ENCODE measurements at regions not wholly inside any gene's neighbourhood (a gene's known extent, or its start where the extent isn't known, plus 50 kb on each side); places are given as distances from the start of the nearest gene placed in this dataset.
"Not testable (repeated sequence)": the region's sequence is repeated elsewhere in the genome, so short reads cannot be mapped to it uniquely, and the experiment has no call there.

DNA sequence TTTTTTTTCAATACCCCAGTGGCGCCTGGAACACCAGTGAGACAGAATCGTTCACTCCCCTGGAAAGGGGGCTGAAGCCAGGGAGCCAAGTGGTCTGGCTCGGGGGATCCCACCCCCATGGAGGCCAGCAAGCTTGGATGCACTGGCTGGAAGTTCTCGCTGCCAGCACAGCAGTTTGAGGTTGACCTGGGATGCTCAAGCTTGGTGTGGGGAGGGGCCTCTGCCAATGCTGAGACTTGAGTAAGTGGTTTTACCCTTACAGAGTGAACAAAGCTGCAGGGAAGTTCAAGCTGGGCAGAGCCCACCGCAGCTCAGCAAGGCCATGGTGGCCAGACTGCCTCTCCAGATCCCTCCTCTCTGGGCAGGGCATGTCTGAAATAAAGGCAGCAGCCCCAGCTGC, 276.2 kb upstream of the CNTN6 start:
- no peak for DNase-seq (ENCODE audit: low read depth)

DNA sequence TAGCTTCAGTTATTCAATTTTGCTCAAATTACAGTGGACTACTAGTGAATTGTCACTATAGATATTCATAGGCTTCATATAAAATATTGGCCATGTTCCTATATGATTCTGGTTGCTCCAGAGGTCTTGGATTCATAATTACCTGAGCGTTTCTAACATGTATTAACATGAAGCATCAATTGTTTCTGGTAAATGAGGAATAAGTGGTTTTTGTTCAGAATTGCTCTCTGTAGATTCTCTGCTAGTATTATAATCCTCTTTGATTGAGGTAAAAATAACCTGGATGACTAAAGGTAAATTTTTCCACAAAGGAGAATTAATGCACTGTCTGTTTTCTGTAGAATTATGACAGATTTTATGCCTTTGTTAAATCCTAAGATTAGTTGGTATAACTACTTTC, 258.1 kb upstream of the CNTN6 start:
- DNase-seq (ENCODE audit: low read depth): no peak

DNA sequence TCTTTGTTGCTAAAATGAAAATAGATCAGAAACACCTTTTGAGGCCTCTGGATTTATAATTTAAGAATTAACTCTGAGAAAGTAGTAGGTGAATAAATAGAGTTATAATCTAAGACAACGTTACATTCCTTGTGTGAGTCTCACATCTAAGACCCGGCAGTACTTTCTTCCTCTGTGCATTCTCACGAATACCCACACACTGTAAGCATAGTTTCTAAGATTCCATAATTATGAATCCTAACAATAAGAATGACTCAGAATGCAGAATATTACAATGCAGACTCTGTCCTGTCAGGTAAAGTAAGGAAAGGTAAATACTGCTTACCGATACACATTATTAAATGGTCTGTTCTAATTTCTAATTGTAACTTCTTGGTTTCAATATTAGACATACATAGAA, 257.7 kb upstream of the CNTN6 start:
- no peak for DNase-seq (ENCODE audit: low read depth)

DNA sequence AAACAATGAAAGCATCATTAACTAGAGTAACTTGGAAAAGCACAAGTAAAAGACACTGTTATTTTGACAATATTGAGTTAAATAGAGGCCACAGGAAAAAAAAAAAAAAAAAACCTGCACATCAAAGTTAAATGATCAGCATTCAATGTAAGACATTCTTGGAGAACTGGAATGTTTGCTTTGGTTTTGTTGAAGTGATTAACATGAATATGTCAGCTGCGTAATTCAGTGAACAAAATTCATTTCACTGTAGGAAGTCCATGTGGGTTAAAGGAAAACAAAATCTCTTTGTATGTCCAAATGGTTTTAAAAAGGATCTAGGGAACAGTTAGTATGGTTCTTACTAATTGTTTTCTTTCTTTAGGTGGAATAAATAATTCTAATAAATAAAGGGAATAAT, 252.8 kb upstream of the CNTN6 start:
- no peak for DNase-seq (ENCODE audit: low read depth)

DNA sequence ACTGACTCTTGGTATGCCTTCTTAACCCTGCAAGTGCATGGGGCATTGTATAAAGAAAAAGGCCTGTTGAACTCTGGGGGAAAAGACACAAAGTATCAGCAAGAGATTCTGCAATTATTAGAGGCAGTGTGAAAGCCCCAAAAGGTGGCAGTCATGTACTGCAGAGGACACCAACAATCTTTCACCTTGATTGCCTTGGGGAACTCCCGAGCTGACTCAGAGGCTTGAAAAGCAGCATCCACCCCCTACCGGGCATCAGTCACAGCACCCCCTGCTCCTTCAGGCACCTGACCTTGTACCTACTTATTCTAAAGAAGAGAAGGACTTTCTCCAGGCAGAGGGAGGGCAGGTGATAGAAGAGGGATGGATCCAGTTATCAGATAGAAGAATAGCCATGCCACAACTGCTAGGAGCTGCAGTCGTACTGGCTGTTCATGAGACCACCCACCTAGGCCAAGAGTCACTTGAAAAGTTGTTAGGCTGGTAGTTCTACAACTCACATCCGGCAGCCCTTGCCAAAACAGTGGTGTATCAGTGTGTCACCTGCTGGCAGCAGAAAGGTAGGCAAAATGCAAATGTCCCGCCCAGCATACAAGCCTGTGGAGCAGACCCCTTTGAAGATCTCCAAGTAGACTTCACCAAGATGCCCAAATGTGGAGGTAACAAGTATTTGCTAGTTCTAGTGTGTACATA, 241.6 kb upstream of the CNTN6 start:
- DNase-seq (ENCODE audit: low read depth): no peak

DNA sequence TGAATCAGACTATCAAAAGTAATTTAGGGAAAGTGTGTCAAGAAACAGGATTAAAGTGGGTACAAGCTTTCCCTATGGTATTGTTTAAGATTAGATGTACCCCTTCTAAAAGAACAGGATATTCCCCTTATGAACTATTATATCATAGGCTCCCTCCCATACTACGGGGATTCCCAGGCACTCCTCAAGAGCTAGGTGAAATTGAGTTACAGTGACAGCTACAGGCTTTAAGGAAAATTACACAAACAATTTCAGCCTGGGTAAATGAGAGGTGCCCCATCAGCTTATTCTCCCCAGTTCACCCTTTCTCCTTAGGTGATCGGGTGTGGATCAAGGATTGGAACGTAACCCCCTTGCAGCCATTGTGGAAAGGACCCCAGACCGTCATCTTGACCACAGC, 240.8 kb upstream of the CNTN6 start:
- no peak for DNase-seq (ENCODE audit: low read depth)

DNA sequence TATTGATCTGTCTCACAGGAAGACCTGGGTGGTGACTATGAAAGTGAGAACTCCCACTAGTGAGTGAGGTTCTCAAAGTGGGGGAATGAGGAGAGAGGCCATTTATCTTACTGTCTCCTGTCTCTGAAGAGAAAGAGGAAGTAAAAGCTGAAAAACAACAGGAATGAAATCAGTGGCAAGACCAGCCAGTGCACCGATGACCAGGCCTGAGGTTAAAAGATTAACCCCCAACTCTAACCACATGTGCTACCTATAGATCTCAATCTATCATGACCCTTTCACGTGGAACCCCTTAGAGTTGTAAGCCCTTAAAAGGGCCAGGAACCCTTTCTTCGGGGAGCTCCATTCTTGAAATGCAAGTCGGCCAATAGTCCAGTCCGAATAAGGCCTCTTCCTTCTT, 239.3 kb upstream of the CNTN6 start:
- no peak for DNase-seq (ENCODE audit: low read depth)

DNA sequence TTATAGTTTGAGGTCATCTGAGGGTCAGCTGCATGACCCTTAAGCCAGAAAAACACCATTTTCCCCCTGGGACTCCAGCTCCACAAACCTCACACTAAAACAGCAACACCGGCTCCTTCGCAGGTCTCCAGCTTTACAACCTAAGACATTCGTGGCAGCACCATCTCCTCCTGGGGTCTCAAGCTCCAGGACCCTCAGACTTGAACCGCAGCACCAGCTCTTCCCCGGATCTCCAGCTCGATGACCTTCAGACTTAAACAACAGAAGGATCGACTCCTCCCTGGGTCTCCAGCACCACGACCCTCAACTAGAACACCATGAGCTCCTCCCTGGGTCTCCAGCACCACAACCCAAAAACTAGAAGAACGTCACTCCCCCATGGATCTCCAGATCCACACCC, 233.7 kb upstream of the CNTN6 start:
- no peak for DNase-seq (ENCODE audit: low read depth)

DNA sequence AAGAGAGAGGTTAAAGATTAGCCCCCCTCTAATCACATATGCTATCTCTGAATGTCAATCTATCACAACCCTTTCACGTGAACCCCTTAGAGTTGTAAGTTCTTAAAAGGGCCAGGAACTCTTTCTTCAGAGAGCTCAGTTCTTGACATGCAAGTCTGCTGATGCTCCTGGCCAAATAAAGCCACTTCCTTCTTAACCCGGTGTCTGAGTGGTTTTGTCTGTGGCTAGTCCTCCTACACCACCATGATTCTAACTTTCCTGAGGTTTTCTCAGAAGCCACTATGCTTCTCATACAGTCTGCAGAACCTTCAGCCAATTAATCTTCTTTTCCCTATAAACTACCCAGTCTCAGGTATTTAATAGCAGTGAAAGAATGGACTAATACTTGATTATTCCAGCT, 231.1 kb upstream of the CNTN6 start:
- DNase-seq (ENCODE audit: low read depth): no peak

DNA sequence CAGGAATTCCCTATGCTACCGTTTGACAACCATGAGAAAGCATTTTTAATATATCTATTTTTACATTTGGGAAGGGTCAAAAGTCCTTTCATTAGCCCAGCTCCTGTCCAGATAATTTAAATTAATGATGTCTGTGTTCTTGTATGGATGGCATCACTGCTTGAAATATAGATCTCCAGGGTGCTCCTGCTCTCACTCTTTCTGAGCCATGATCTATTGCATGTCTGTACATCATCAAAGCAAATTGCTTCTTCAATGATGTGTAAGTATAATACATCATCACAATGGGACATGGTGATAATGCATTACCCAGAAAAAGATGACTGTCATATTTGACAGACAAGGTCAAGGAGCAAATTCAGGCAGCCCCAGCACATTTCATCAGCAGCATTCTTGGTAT, 223.6 kb upstream of the CNTN6 start:
- DNase-seq (ENCODE audit: low read depth): no peak

DNA sequence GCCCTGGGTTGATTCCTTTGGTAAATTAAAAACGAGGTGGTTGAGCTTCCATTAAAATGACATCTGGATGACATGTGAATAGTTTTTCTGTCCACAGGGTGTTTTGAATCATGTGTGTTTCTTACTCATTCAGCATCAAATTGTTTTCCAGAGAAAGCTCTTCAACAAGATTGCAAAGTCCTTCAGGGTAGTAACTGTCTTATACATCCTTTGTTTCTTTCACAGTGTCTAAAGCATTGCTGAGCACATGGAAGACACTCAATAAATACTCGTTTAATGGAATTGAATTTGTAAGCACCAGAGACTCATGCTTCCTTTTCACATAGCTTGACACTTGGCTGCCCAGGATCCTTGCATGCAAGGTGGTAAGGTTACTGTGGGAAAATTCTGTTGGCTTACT, 223.1 kb upstream of the CNTN6 start:
- no peak for DNase-seq (ENCODE audit: low read depth)

DNA sequence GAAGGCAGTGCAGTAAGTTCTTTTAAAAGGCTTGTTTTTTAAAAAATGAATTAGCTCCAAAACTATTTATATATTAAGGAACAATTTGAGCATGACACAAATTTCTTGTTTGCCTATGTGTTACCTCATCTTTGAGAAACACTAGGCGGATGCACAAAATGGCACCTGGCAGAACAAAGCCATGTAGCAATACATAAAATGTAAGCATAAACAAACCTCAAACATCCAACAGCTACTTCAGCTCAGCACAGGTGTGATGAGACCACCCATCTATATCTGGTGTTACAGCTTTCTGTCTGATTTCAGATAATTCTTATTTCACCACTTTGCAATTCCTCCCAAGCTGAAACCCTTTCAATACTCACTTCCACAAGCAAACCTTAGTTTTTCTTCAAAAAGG, 221.2 kb upstream of the CNTN6 start:
- DNase-seq (ENCODE audit: low read depth): no peak

DNA sequence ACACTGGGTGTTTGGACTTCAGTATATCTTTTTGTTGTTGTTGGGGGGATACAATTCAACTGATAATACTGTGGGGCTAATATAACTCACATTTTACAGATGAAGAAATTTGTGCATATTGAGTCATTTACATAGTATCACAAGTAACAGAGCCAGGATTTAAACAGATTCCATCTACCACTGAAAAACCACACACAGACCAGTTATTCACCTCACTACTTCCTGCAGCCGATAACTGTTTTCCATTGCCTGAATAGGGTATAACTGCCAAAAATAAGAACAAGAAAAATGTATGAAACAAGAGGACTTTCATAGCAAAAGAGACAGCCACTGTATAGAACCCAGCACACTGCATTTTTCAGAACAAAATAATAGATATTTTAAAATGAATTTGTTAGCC, 215.8 kb upstream of the CNTN6 start:
- no peak for DNase-seq (ENCODE audit: low read depth)

DNA sequence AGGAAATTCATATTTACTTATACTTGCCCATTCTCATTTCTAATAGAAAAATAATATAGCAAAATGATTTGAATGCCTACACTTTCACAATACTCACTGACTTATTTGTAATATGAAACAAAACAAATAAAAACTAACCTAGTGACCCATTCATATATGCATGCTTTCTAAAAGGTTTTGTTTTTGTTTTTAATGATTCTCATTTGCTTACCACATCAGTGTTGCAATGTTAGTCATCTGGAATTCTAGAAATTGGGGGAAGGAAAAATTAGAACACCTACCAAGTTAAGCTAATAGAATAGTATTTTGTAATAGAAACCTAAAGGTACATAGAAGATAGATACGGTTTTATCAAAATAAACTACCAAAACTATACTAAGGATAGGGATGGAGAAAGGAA, 214.1 kb upstream of the CNTN6 start:
- DNase-seq (ENCODE audit: low read depth): no peak

DNA sequence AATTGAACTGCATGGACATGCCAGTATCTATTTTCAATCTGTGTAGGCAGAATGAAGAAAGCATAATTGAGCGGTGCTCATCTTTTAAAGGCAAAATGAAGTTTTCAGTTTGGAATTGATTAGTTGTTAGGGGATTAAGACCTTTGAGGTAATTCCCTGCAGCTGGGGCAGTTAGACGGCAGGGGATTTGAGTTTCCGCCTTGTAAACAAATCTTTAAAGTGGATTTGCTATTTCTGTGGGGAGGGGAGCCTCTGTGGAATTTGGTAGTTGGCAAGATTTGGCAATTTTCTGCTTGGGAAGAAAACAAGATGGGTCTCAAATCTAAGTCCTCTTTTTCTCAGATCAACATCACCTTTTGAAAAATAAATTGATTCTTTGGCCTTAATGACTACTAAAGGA, 212.5 kb upstream of the CNTN6 start:
- no peak for DNase-seq (ENCODE audit: low read depth)

DNA sequence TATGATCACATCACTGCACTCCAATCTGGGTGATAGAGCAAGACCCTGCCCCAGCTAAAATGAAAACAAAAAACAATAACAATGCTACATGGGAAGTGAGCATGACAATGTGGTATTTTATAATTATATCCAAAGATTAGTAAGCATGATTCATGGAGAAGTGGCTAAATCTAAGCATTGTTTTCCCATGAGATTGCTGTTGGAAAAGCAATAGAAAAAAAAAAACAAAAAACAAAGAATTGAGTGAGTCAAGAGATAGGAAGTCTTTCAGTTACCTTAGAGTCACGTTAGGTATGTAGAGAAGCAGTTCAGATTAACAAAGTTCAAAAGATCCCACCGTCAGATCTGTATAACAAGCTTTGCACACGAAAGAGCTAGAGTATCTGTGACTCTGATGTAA, 210.3 kb upstream of the CNTN6 start:
- DNase-seq (ENCODE audit: low read depth): no peak

DNA sequence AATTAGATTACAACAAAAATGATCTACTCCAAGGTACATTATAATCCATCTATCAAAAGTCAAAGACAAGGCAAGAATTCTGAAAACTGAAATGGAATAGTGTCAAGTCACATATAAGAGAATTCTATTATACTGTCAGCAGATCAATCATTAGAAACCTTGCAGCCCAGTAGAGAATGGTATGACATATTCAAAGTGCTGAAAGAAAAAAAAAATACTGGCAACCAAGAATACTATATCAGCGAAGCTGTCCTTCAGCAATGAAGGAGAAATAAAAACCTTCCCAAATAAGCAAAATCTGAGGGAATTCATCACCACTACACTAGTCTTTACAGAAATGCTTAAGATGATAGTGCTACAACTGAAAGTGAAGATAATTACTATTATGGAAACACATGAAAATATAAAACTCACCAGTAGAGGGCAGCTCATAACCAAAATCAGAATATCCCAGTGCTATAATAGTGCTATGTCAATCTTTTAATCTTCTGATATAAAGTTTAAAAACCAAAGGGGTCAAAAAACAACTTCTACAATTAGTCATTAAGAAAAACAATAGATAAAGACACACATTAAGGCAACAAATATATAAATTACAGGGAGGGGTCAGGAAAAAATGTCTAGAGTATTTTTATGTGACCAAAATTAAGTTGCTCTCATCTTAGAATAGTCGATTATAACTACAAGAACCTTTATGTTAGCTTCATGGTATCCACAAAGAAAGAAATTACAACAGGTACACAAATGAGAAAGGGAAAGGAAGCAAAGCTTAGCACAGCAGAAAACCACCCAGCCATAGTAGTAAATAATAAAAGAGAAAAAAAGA, 190.7 kb upstream of the CNTN6 start:
- DNase-seq (ENCODE audit: low read depth): peak; percentile 8

DNA sequence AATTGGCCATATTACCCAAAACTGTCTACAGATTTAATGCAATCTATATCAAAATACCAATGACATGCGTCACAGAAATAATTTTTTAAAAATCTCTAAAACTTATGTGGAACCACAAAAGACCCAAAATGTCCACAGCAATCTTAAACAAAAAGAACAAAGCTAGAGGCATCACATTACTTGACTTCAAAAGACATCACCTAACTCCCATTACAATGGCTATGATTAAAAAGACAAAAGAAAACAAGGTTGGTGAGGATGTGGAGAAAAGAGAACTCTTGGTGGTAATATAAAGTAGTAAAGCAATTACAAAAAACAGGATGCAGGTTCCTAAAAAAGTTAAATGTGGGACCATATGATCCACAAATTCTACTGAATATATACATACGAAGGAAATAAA, 187.6 kb upstream of the CNTN6 start:
- DNase-seq (ENCODE audit: low read depth): no peak

DNA sequence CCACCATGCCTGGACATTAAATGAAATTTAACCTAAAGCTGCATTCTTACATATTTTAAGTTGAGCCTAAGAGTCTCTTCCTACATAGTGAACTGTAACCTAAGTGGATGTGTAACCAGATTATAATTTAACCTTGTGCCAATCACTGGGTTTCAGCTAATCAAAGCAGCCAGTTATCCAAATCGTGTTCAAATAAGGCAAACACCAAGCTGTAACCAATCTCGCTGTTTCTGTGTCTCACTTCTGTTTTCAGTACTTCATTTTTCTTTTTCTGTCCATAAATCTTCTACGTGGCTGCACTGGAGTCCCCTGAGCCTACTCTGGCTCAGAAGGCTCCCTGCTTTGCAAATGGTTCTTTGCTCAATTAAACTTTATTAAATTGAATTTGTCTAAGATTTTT, 186.1 kb upstream of the CNTN6 start:
- DNase-seq (ENCODE audit: low read depth): no peak

DNA sequence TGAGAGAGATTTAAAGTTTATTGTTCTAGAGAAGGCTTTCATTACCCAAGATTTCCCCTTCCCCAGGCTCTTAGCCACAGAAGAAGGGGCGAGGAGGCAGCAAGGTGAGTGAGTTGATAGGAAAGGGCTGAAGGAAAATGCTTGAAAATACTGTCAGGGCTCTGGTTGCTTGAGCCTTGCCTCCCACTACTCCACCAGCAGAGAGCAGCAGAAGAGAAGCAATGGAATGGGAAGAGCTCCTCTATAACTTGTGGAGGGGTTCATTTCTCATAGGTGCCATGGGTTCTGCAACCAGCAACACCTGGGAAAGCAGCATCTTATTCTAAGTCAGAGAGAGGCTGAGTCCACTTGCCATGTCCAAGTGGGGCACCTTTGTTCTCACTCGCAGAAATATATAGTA, 184.0 kb upstream of the CNTN6 start:
- no peak for DNase-seq (ENCODE audit: low read depth)

DNA sequence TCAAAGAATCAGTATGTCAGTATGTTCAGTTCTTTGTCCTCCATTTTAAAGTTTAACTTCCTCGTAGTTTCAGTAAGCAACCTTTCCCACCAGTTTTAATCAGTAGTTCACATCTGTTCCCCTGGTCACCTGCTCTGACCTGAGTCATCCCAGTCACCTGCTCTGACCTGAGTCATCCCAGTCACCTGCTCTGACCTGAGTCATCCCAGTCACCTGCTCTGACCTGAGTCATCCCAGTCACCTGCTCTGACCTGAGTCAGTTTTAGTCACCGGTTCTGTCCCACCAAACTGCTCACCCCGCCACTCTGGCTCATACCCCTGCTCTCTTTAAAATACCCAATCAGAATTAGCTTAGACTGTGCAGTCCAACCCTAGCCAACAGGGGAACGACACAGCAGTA, 180.1 kb upstream of the CNTN6 start:
- not testable (repeated sequence) for DNase-seq (ENCODE audit: low read depth)

DNA sequence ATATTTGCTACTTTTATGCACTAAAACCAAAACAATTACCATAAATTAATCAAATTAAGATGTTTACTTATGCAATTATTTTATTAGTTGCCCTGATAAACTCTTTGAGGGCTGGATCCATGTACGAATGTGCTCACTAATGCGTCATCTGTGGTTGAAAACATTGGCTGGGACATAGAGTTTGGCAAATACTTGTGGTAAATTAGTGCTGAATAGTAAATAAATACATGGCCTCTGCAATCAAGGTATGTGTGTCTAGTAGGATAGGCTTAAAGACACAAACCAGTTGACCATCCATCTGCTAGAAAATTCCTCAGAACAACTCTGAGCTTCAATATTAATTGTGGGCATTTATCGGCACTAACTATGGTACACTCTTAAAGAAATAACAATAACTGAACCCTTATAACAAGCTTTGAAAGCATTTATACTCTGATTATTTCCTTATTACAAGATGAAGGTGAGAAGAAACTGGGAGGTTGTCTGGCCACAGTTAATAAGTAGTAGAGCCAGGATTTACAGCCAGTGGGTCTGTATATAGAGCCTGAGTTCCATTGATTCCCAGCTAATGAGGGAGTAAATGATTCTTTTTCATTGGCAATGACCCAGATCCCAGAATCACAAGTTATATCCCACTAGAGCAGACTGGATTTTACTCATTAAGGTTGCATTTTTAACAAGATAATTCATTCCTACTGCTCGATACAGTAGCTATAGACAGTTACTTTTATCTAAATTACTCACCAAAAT, 169.5 kb upstream of the CNTN6 start:
- no peak for DNase-seq (ENCODE audit: low read depth)

DNA sequence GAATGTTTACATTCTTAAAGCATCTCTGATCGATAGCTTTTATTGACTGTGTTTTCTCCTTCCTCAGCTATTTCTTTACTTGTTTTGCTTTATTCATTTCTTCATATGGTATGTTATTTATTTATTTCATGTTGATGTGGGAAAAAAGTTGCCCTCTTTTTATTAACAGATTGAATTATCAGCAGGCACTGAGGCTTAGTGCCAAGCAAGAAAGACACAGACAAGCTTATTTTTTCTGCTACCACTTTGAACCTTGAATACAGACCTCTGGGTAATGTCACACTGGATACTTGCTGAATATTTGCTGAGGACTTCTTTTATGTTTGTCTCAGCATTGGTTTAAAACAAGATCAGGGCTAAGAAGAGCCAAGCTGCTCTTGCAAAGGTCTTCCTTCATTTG, 162.0 kb upstream of the CNTN6 start:
- DNase-seq (ENCODE audit: low read depth): no peak
